ES-I3 (cell line): ENCODE measurements at regions not wholly inside any gene's neighbourhood (a gene's known extent, or its start where the extent isn't known, plus 50 kb on each side); places are given as distances from the start of the nearest gene placed in this dataset.
"Not testable (repeated sequence)": the region's sequence is repeated elsewhere in the genome, so short reads cannot be mapped to it uniquely, and the experiment has no call there.

Experiments used
- H3K36me3 ChIP-seq: 2 replicates; pipeline ENCODE4 v1.6.1; 2013; ENCODE audit warnings: mild to moderate bottlenecking, low read length, control low read depth, moderate library complexity; ENCODE audit not compliant: insufficient read depth
- H3K4me1 ChIP-seq: 2 replicates; pipeline ENCODE4 v1.6.1; 2013; ENCODE audit warnings: mild to moderate bottlenecking, control low read depth, low read length; ENCODE audit not compliant: insufficient read depth
- H3K9ac ChIP-seq: 2 replicates; pipeline ENCODE4 v1.6.1; 2013; ENCODE audit warnings: low read depth, mild to moderate bottlenecking, low read length, moderate library complexity
- H3K9me3 ChIP-seq: 2 replicates; pipeline ENCODE4 v1.6.1; 2013; ENCODE audit warnings: mild to moderate bottlenecking, low read length, moderate library complexity; ENCODE audit not compliant: control insufficient read depth, insufficient read depth

GRCh38 chr14:22281447-22281874 lies 307.6 kb downstream of the DAD1 start:
- H3K9ac ChIP-seq, H3K36me3 ChIP-seq, H3K9me3 ChIP-seq, H3K4me1 ChIP-seq: not testable (repeated sequence)

- Histone ChIP-seq H3K9me3 (peaks cover 6% of the 10 kb centered on the region; the same call in 1 of the 2 replicates), H3K9ac (no peak overlapping the region), H3K36me3 (no peaks in the 10 kb centered on the region), H3K4me1 (no peaks in the 10 kb centered on the region)
Observed at GRCh38 chr14:22280497-22281316, 308.3 kb downstream of the DAD1 start.

- H3K36me3 ChIP-seq: no peaks in the 10 kb centered on the region
- 0 out of 2 replicates have a peak, but pooled peaks cover under 1% of the 10 kb centered on the region for H3K4me1 ChIP-seq
- no peaks in the 10 kb centered on the region for H3K9me3 ChIP-seq
- H3K9ac ChIP-seq: no peak overlapping the region
Observed at GRCh38 chr14:22276913-22277816, 311.9 kb downstream of the DAD1 start.

GRCh38 chr14:22271838-22272799 lies 316.9 kb downstream of the DAD1 start:
- H3K4me1 ChIP-seq: peaks cover 7% of the 10 kb centered on the region; the same call in 1 of the 2 replicates
- no peaks in the 10 kb centered on the region for H3K36me3 ChIP-seq
- H3K9ac ChIP-seq: no peak overlapping the region
- no peaks in the 10 kb centered on the region for H3K9me3 ChIP-seq

- H3K9ac ChIP-seq: no peak overlapping the region
- H3K4me1 ChIP-seq: peaks cover 26% of the 10 kb centered on the region
- H3K9me3 ChIP-seq: no peaks in the 10 kb centered on the region
- H3K36me3 ChIP-seq: no peaks in the 10 kb centered on the region
Observed at GRCh38 chr14:22268875-22269274, 320.1 kb downstream of the DAD1 start.

- H3K4me1 ChIP-seq: peaks cover 27% of the 10 kb centered on the region
- H3K9me3 ChIP-seq: no peaks in the 10 kb centered on the region
- no peaks in the 10 kb centered on the region for H3K36me3 ChIP-seq
- H3K9ac ChIP-seq: no peak overlapping the region
Observed at GRCh38 chr14:22266683-22267082, 322.3 kb downstream of the DAD1 start.

GRCh38 chr14:22266142-22266442 lies 322.9 kb downstream of the DAD1 start:
- Histone ChIP-seq H3K4me1 (peaks cover 25% of the 10 kb centered on the region), H3K9me3 (no peaks in the 10 kb centered on the region), H3K36me3 (no peaks in the 10 kb centered on the region), H3K9ac (no peak overlapping the region)

GRCh38 chr14:22265319-22266141 lies 323.5 kb downstream of the DAD1 start:
- H3K36me3 ChIP-seq: no peaks in the 10 kb centered on the region
- H3K9me3 ChIP-seq: no peaks in the 10 kb centered on the region
- H3K9ac ChIP-seq: no peak overlapping the region; the same call in 1 of the 2 replicates
- H3K4me1 ChIP-seq: peaks cover 25% of the 10 kb centered on the region

GRCh38 chr14:22264759-22265158 lies 324.3 kb downstream of the DAD1 start:
- no peaks in the 10 kb centered on the region for H3K36me3 ChIP-seq
- H3K9me3 ChIP-seq: no peaks in the 10 kb centered on the region
- peaks cover 25% of the 10 kb centered on the region for H3K4me1 ChIP-seq
- H3K9ac ChIP-seq: no peak overlapping the region

GRCh38 chr14:22263961-22264360 lies 325.1 kb downstream of the DAD1 start:
- Histone ChIP-seq H3K9me3 (no peaks in the 10 kb centered on the region), H3K4me1 (peaks cover 25% of the 10 kb centered on the region)

GRCh38 chr14:22262881-22263280 lies 326.1 kb downstream of the DAD1 start:
- Histone ChIP-seq H3K9me3 (no peaks in the 10 kb centered on the region), H3K36me3 (no peaks in the 10 kb centered on the region), H3K9ac (no peak overlapping the region), H3K4me1 (peaks cover 25% of the 10 kb centered on the region)

More at GRCh38 chr14:22263961-22264360, 325.1 kb downstream of the DAD1 start:
- no peak overlapping the region for H3K9ac ChIP-seq
- no peaks in the 10 kb centered on the region for H3K36me3 ChIP-seq

GRCh38 chr14:22255017-22255950 lies 333.7 kb downstream of the DAD1 start:
- H3K9me3 ChIP-seq: no peaks in the 10 kb centered on the region
- H3K4me1 ChIP-seq: no peaks in the 10 kb centered on the region

More at GRCh38 chr14:22255017-22255950, 333.7 kb downstream of the DAD1 start:
- H3K36me3 ChIP-seq: no peaks in the 10 kb centered on the region
- no peak overlapping the region for H3K9ac ChIP-seq
